BJ (cell line): ENCODE measurements at regions not wholly inside any gene's neighbourhood (a gene's known extent, or its start where the extent isn't known, plus 50 kb on each side); places are given as distances from the start of the nearest gene placed in this dataset.

ENCODE experiments used
- CTCF ChIA-PET: fragments of 350-600 bp; formaldehyde crosslinking; extraction: SDS; loops from one replicate; lab custom pipeline; 2021; ENCODE audit warnings: antibody characterized with exemption, inconsistent platforms; lab: Yijun Ruan, JAX
- POLR2A ChIA-PET: fragments of 300-600 bp; sonication (Branson Sonifier 250); formaldehyde crosslinking; extraction: SDS; loops from one replicate; lab custom pipeline; 2021; ENCODE audit warnings: antibody characterized with exemption; lab: Charles Lee
- DNase-seq: peaks from one replicate; pipeline ENCODE4 v3.0.0-alpha.2; 2011; ENCODE audit warnings: low read depth
- H3K27me3 ChIP-seq: 2 replicates; pipeline ENCODE4 v1.6.0; 2011; ENCODE audit warnings: low read length; ENCODE audit not compliant: control insufficient read depth, insufficient read depth
- H3K36me3 ChIP-seq: 2 replicates; pipeline ENCODE4 v1.5.1; 2011; ENCODE audit warnings: low read length; ENCODE audit not compliant: control insufficient read depth, insufficient read depth
- H3K4me3 ChIP-seq: 2 replicates; pipeline ENCODE4 v1.5.1; 2011; ENCODE audit warnings: low read depth, mild to moderate bottlenecking, control low read depth, low read length
- TF ChIP-seq, protein P1 (sequence below): IDR thresholded peaks from 2 replicates; pipeline ENCODE4 v1.5.1; 2011; ENCODE audit warnings: low read depth, mild to moderate bottlenecking, control low read depth, inconsistent platforms, low read length, moderate library complexity; ENCODE audit not compliant: insufficient read depth

DNA sequence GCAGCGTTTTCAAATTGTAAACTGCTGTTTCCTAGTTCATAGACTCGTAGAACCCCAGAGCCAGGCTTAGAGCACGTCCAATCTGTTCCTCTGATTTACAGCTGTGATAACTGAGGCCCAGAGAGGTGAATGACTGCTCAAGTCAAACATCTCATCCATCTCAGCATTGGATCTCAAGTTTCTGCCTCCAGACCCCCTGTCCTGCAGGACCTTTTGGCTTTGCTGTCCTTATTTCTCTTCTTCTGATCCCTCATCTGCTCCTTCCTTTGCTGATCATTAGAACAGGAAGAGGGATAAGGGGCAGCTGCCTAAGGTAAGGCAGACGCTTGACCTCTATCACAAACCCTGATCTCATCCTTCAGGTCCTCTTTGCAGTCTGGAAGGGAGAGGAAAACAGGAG is 58.5 kb upstream of the CREB1 start:
- no peaks in the 10 kb centered on the region for H3K36me3 ChIP-seq
- DNase-seq, result no peak
- ChIA-PET CTCF (interaction anchor here (3.3 to 4.1 kb wide), 3 partner anchors 306 to 669 kb away, joined by 16 to 84 read pairs (median 41); partner anchors contain the start of gene KLF7), POLR2A (no interaction called here)
- no peaks in the 10 kb centered on the region for H3K27me3 ChIP-seq
- TF ChIP-seq, protein P1, sequence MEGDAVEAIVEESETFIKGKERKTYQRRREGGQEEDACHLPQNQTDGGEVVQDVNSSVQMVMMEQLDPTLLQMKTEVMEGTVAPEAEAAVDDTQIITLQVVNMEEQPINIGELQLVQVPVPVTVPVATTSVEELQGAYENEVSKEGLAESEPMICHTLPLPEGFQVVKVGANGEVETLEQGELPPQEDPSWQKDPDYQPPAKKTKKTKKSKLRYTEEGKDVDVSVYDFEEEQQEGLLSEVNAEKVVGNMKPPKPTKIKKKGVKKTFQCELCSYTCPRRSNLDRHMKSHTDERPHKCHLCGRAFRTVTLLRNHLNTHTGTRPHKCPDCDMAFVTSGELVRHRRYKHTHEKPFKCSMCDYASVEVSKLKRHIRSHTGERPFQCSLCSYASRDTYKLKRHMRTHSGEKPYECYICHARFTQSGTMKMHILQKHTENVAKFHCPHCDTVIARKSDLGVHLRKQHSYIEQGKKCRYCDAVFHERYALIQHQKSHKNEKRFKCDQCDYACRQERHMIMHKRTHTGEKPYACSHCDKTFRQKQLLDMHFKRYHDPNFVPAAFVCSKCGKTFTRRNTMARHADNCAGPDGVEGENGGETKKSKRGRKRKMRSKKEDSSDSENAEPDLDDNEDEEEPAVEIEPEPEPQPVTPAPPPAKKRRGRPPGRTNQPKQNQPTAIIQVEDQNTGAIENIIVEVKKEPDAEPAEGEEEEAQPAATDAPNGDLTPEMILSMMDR, result no peak
- no peak overlapping the region for H3K4me3 ChIP-seq

DNA sequence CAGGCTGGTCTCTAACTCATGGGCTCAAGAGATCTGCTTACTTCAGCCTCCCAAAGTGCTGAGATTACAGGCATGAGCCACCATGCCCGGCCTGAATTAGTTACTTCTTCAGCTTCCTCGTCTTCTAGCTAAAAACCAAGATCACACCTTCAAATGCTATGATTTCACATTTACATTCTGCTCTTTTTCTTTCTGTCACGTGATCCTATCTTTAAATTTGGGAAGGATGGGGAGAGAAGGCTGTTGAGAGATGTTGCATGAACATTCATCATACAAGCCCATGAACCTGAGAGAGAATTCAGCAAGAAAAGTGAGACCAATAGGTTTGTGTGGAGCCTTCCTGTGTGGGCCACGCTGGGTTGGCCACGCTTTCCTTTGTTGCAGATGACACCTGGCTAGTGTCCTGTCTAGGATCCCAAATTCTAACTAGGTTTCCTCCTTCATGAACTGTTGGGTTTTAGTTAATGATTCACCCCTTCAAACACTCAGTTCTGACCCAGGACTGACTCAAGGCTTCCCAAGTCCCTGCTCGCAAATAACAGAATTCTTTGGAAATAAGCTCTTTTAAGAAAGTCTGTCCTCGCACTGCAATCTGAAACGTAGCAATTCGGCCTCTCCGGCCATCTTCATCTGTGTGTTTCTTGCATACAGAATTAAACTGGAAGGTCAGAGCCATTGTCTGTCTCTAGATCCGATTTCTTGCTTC is 57.3 kb upstream of the CREB1 start:
- ChIA-PET CTCF (interaction anchor here (0.7 to 4.1 kb wide), 27 partner anchors 35 to 777 kb away, joined by 3 to 84 read pairs (median 6); partner anchors contain the start of gene KLF7), POLR2A (interaction anchor here (0.6 to 1.4 kb wide), 2 partner anchors 307 to 491 kb away, joined by 3 to 6 read pairs; partner anchors contain the start of gene KLF7)
- TF ChIP-seq, protein P1, result no peak
- Histone ChIP-seq H3K36me3 (no peaks in the 10 kb centered on the region), H3K27me3 (no peaks in the 10 kb centered on the region), H3K4me3 (no peak overlapping the region)
- no peak for DNase-seq

DNA sequence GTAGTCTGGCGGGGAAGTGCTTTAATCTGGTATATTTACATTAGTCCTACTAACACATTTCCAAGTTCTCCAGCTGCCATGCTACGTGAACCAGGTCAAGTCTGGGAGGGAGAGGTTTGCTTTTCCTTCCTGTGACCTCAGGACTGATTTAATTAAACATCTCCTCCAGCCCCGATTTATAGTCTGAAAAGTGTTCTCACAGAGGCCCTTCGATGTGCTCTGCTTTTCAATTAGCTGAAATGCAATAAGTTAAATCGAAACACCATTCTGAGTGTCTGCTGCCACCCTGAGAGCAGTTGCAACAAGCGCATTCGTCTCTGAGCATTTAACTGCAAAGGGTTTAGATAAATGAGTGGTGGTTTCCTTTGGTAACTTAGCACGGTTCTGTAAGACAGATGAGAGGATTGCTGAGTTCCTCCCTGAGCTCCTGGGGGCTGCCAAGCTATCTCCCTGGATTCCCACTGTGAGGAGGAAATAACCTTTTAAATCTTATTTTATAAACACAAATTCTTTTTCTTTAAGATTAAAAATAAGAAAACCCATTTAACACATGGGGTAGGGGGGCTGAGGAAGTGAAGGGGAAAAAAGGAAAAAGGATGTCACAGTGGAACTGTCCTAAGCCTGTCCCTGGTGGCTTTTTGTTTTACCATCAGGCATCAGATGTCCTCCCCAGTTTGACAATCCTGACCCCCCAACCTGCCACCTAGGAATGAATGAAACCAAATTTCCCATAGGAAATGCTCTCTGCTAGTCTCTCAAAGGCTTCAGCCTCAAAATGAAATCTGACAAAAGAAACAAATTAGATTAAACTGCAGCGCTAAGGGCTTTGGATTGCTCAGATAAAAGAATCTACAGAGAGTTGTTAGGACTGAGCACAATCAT is 56.5 kb upstream of the CREB1 start:
- H3K36me3 ChIP-seq, result no peaks in the 10 kb centered on the region
- TF ChIP-seq, protein P1, result peak; percentile 82
- no peaks in the 10 kb centered on the region for H3K27me3 ChIP-seq
- ChIA-PET CTCF (interaction anchor here (0.6 to 4.1 kb wide), 36 partner anchors 14 to 778 kb away, joined by 3 to 84 read pairs (median 4); partner anchors contain the start of genes CREB1 and KLF7), POLR2A (interaction anchor here (0.7 to 1.4 kb wide), 2 partner anchors 307 to 330 kb away, joined by 6 to 8 read pairs; partner anchors contain the start of gene KLF7)
- no peak overlapping the region for H3K4me3 ChIP-seq
- peak; percentile 42 for DNase-seq

DNA sequence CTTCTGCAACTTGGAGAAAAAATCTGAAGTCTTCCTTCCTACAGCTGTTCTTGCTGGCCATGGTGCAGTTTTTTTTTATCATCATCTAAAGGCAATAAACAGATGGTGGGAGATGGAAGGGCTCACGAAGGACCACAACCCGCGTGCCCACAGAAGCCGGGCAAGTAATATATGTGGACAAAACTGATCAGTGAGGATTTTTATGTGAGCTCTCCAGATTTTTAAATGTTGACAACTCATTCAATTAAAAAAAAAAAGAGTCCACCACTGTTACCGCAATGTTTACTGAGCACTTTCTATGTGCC is 55.9 kb upstream of the CREB1 start:
- TF ChIP-seq, protein P1, result no peak
- Histone ChIP-seq H3K4me3 (no peak overlapping the region), H3K36me3 (no peaks in the 10 kb centered on the region), H3K27me3 (no peaks in the 10 kb centered on the region)
- POLR2A ChIA-PET, result interaction anchor here (0.5 to 0.7 kb wide), 2 partner anchors 57 to 331 kb away, joined by 3 to 8 read pairs; no protein-coding TSS in a partner anchor
- CTCF ChIA-PET, result interaction anchor here (0.6 to 4.1 kb wide), 27 partner anchors 14 to 778 kb away, joined by 3 to 84 read pairs (median 5); partner anchors contain the start of genes CREB1 and KLF7
- no peak for DNase-seq
